IMR-90 (cell line): ENCODE measurements at regions not wholly inside any gene's neighbourhood (a gene's known extent, or its start where the extent isn't known, plus 50 kb on each side); places are given as distances from the start of the nearest gene placed in this dataset.

Source experiments
- ATAC-seq: fragments of 200-7000 bp; cut with Tn5 transposase; 2 replicates; pipeline ENCODE4 v1.9.1; 2020; ENCODE audit warnings: low read depth, mild to moderate bottlenecking, moderate library complexity
- BruUV-seq: library from RNA; stranded (reverse); fragments of 400-500 nt; replicated peaks from 2 replicates; lab custom pipeline; 2021; lab: Mats Ljungman, UMichigan
- CTCF ChIA-PET: fragments of 300-600 bp; formaldehyde crosslinking; extraction: SDS; loops from one replicate; lab custom pipeline; 2021; ENCODE audit warnings: antibody characterized with exemption; lab: Yijun Ruan, JAX
- POLR2A ChIA-PET: fragments of 300-600 bp; sonication (Branson Sonifier 250); formaldehyde crosslinking; loops from one replicate; lab custom pipeline; 2022; ENCODE audit warnings: antibody characterized with exemption; ENCODE audit not compliant: unreplicated experiment; lab: Charles Lee
- DNase-seq: peaks from one replicate; pipeline ENCODE4 v3.0.0; 2013
- H2AFZ ChIP-seq: replicated peaks from 2 replicates; pipeline ENCODE3; 2013; ENCODE audit warnings: low read length, mild to moderate bottlenecking; ENCODE audit not compliant: poor library complexity
- H2AK5ac ChIP-seq: 2 replicates; pipeline ENCODE4 v1.6.1; 2013; ENCODE audit warnings: low read depth, low read length, inconsistent platforms
- H2AK9ac ChIP-seq: replicated peaks from 2 replicates; pipeline ENCODE3; 2013; ENCODE audit warnings: mild to moderate bottlenecking, low read depth, low read length, moderate library complexity; ENCODE audit not compliant: poor library complexity
- H2BK120ac ChIP-seq: 2 replicates; pipeline ENCODE4 v1.6.1; 2013; ENCODE audit warnings: low read depth, low read length, inconsistent platforms
- H2BK15ac ChIP-seq: 3 replicates; pipeline ENCODE4 v1.6.1; 2013; ENCODE audit warnings: low read depth, low read length, inconsistent platforms
- H2BK20ac ChIP-seq: 2 replicates; pipeline ENCODE4 v1.6.1; 2013; ENCODE audit warnings: low read depth, mild to moderate bottlenecking, inconsistent platforms, low read length, moderate library complexity
- H2BK5ac ChIP-seq: 2 replicates; pipeline ENCODE4 v1.6.1; 2013; ENCODE audit warnings: mild to moderate bottlenecking, low read depth, low read length, inconsistent platforms; ENCODE audit not compliant: poor library complexity, severe bottlenecking
- H3K14ac ChIP-seq: replicated peaks from 2 replicates; pipeline ENCODE4 v1.6.1; 2013; ENCODE audit warnings: low read depth, low read length, inconsistent platforms
- H3K18ac ChIP-seq: 2 replicates; pipeline ENCODE4 v1.6.1; 2013; ENCODE audit warnings: low read depth, low read length, control low read depth
- H3K23ac ChIP-seq: 2 replicates; pipeline ENCODE4 v1.6.1; 2013; ENCODE audit warnings: low read depth, low read length, inconsistent platforms
- H3K27ac ChIP-seq: 2 replicates; pipeline ENCODE4 v1.5.1; 2013; ENCODE audit warnings: mild to moderate bottlenecking, control low read depth, low read length; ENCODE audit not compliant: insufficient read depth
- H3K27me3 ChIP-seq: 2 replicates; pipeline ENCODE4 v1.6.1; 2013; ENCODE audit warnings: low read length; ENCODE audit not compliant: control insufficient read depth, insufficient read depth
- H3K36me3 ChIP-seq: 2 replicates; pipeline ENCODE4 v1.6.1; 2013; ENCODE audit warnings: low read length, mixed read lengths; ENCODE audit not compliant: control insufficient read depth, insufficient read depth
- H3K4ac ChIP-seq: 2 replicates; pipeline ENCODE4 v1.6.1; 2013; ENCODE audit warnings: low read depth, low read length, inconsistent platforms
- H3K4me1 ChIP-seq: 2 replicates; pipeline ENCODE4 v1.6.1; 2013; ENCODE audit warnings: low read length, mixed read lengths; ENCODE audit not compliant: control insufficient read depth, insufficient read depth
- H3K4me2 ChIP-seq: 2 replicates; pipeline ENCODE4 v1.6.1; 2013; ENCODE audit warnings: low read depth, mild to moderate bottlenecking, control low read depth, low read length, moderate library complexity
- H3K4me3 ChIP-seq: 2 replicates; pipeline ENCODE4 v1.5.1; 2013; ENCODE audit warnings: low read depth, mild to moderate bottlenecking, control low read depth, low read length, moderate library complexity; ENCODE audit not compliant: insufficient read depth
- H3K56ac ChIP-seq: 2 replicates; pipeline ENCODE4 v1.6.1; 2013; ENCODE audit warnings: low read length, inconsistent platforms; ENCODE audit not compliant: insufficient read depth; ENCODE audit errors: extremely low read depth
- H3K79me1 ChIP-seq, 2 experiments: 2 replicates each; pipeline ENCODE4 v1.6.1; 2013; ENCODE audit warnings: low read length in 2 of 2, inconsistent platforms in 1 of 2, low read depth in 1 of 2
- H3K9ac ChIP-seq: 2 replicates; pipeline ENCODE4 v1.6.1; 2013; ENCODE audit warnings: low read depth, low read length, control low read depth
- H3K9me1 ChIP-seq: 2 replicates; pipeline ENCODE4 v1.6.1; 2013; ENCODE audit warnings: low read length, inconsistent platforms; ENCODE audit not compliant: insufficient read depth
- H3K9me3 ChIP-seq: 2 replicates; pipeline ENCODE4 v1.6.1; 2013; ENCODE audit warnings: low read length; ENCODE audit not compliant: control insufficient read depth, insufficient read depth
- H4K20me1 ChIP-seq: 2 replicates; pipeline ENCODE4 v1.6.1; 2013; ENCODE audit warnings: low read length, inconsistent platforms; ENCODE audit not compliant: insufficient read depth
- H4K5ac ChIP-seq: 2 replicates; pipeline ENCODE4 v1.6.1; 2013; ENCODE audit warnings: mild to moderate bottlenecking, low read depth, low read length, control low read depth
- H4K8ac ChIP-seq, 2 experiments: 2 replicates each; pipeline ENCODE4 v1.6.1; 2013; ENCODE audit warnings: low read depth in 2 of 2, low read length in 2 of 2, control low read depth in 1 of 2, inconsistent platforms in 1 of 2
- H4K91ac ChIP-seq: 2 replicates; pipeline ENCODE4 v1.6.1; 2013; ENCODE audit warnings: low read depth, low read length, inconsistent platforms; ENCODE audit not compliant: insufficient read depth
- FOS ChIP-seq: fragments of 150-350 bp; IDR thresholded peaks from 2 replicates; pipeline ENCODE4 v1.6.1; 2016; ENCODE audit warnings: low read depth, low read length
- WGBS, 2 experiments: methylation state at CpG; one replicate each; pipeline versions ENCODE4 v1.1.5 to v1.1.7; 2013; ENCODE audit warnings: missing lambda C conversion rate in 2 of 2; ENCODE audit not compliant: insufficient read length in 1 of 2; ENCODE audit errors: extremely low coverage in 2 of 2; 5-methylcytosine and 5-hydroxymethylcytosine counted together
- dilution Hi-C: fragments of 300-500 bp; cut with HindIII; formaldehyde crosslinking; loops from one replicate; pipeline ENCODE4 v1.14.3; 2018; ENCODE audit warnings: low sequenced_read_pairs; ENCODE audit not compliant: unreplicated experiment
- in situ Hi-C: fragments of 300-500 bp; cut with MboI; formaldehyde crosslinking; loops from 3 replicates; pipeline ENCODE4 v1.14.3; 2019; ENCODE audit warnings: low sequenced_read_pairs, inconsistent platforms, mixed read lengths
- intact Hi-C: fragments of 100-400 bp; cut with micrococcal nuclease; formaldehyde crosslinking; loops from 2 replicates; pipeline ENCODE4 v1.10.0; 2022
- TF ChIP-seq, protein P1 (sequence below): conservative IDR thresholded peaks from 2 replicates; pipeline ENCODE4 v1.5.1; 2012; ENCODE audit warnings: mild to moderate bottlenecking, low read depth, low read length, improper control_type of control experiment

DNA sequence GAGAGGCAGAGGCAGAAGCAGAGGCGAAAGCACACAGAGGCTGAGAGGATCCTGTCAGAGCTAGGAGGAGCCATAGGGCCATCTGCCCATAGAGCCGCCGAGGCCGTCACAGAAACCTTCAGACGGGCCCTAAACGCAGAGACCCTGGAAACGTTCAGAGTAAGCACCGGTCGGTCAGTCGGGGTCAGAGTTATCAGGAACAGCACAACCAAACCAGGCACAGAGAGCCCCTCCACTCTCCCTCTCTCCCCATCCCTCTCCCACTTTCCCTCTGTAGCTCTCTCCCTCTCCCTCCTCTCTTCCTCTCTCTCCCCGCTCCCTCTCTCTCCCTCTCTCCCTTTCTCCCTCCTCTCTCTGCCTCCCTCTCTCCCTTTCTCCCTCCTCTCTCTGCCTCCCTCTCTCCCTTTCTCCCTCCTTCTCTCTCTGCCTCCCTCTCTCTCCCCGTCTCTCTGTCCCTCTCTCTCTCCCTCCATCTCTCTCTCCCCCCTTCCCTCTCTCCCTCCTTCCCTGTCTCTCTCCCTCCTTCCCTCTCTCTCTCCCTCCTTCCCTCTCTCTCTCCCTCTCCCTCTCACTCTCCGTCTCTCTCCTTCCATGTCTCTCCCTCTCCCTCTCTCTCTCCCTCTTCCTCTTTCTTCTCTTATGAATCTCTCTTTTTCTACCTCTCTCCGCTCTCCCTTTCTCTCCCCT, 138.9 kb downstream of the C16orf95 start:
- Histone ChIP-seq H2BK15ac (0 out of 3 replicates have a peak overlapping the region, but pooled peaks have one; percentile 21), H3K9me3 (no peaks in the 10 kb centered on the region), H3K27me3 (peaks cover 6% of the 10 kb centered on the region; the same call in 1 of the 2 replicates), H3K4me1 (peaks cover 7% of the 10 kb centered on the region), H2AFZ (peak overlapping the region; percentile 16), H3K27ac (no peak overlapping the region), H4K91ac (no peak overlapping the region), H3K56ac (no peak overlapping the region), H3K14ac (peak overlapping the region; percentile 19), H2AK9ac (no peak overlapping the region), H3K9me1 (peaks cover 7% of the 10 kb centered on the region; the same call in 1 of the 2 replicates), H3K9ac (no peak overlapping the region), H4K8ac (peak overlapping the region; percentile 46 to 78; a peak in 3 of 4 replicates), H4K5ac (no peak overlapping the region), H2BK20ac (peak overlapping the region; percentile 72; the same call in 1 of the 2 replicates), H4K20me1 (no peaks in the 10 kb centered on the region), H2BK120ac (peak overlapping the region; percentile 68), H3K79me1 (no peaks in the 10 kb centered on the region), H3K18ac (peak overlapping the region; percentile 20; the same call in 1 of the 2 replicates), H3K4me2 (no peak overlapping the region), H3K23ac (0 out of 2 replicates have a peak overlapping the region, but pooled peaks have one; percentile 38), H3K4me3 (no peak overlapping the region), H2BK5ac (no peak overlapping the region), H3K36me3 (no peaks in the 10 kb centered on the region), H3K4ac (peak overlapping the region; percentile 75), H2AK5ac (peak overlapping the region; percentile 59; the same call in 1 of the 2 replicates)
- DNase-seq, result no peak
- 66 to 80% methylated on average over 1 to 7 of the region's 14 CpGs for WGBS, 2 experiments
- intact Hi-C loops, result no loop called here
- POLR2A ChIA-PET, result no interaction called here
- CTCF ChIA-PET, result no interaction called here
- TF ChIP-seq, protein P1, sequence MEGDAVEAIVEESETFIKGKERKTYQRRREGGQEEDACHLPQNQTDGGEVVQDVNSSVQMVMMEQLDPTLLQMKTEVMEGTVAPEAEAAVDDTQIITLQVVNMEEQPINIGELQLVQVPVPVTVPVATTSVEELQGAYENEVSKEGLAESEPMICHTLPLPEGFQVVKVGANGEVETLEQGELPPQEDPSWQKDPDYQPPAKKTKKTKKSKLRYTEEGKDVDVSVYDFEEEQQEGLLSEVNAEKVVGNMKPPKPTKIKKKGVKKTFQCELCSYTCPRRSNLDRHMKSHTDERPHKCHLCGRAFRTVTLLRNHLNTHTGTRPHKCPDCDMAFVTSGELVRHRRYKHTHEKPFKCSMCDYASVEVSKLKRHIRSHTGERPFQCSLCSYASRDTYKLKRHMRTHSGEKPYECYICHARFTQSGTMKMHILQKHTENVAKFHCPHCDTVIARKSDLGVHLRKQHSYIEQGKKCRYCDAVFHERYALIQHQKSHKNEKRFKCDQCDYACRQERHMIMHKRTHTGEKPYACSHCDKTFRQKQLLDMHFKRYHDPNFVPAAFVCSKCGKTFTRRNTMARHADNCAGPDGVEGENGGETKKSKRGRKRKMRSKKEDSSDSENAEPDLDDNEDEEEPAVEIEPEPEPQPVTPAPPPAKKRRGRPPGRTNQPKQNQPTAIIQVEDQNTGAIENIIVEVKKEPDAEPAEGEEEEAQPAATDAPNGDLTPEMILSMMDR, result no peak
- no peak for TF ChIP-seq FOS
- dilution Hi-C loops, result no loop called here
- ATAC-seq, result peak; percentile 37; the same call in 1 of the 2 replicates
- BruUV-seq, result no TSS peak
- in situ Hi-C loops, result no loop called here
